Breast epithelium (tissue), 4 donors: ENCODE measurements at regions not wholly inside any gene's neighbourhood (a gene's known extent, or its start where the extent isn't known, plus 50 kb on each side); places are given as distances from the start of the nearest gene placed in this dataset.
"Not testable (repeated sequence)": the region's sequence is repeated elsewhere in the genome, so short reads cannot be mapped to it uniquely, and the experiment has no call there.

Experiments used
- DNase-seq, 2 donors: peaks; one replicate each; pipeline ENCODE4 v3.0.0-alpha.2; 2019; ENCODE audit warnings: low spot score in 2 of 2
- H3K27ac ChIP-seq, 2 donors: fragments of 200-600 bp; sonication (generic) in 1 of 2; one replicate each; pipeline ENCODE4 v1.5.1; 2016 to 2019; ENCODE audit warnings: mild to moderate bottlenecking in 1 of 2
- H3K27me3 ChIP-seq, 2 donors: fragments of 200-600 bp; sonication (generic) in 1 of 2; one replicate each; pipeline versions ENCODE4 v1.5.1 to v1.6.0; 2017 to 2019; ENCODE audit warnings: control low read depth in 1 of 2, mild to moderate bottlenecking in 1 of 2
- H3K36me3 ChIP-seq: fragments of 200-600 bp; one replicate; pipeline ENCODE4 v1.5.1; 2019
- H3K4me1 ChIP-seq, 2 donors: fragments of 200-600 bp; sonication (generic); one replicate each; pipeline ENCODE4 v1.5.1; 2016 to 2019; ENCODE audit warnings: control low read depth in 1 of 2
- H3K4me3 ChIP-seq, 3 donors: fragments of 200-600 bp; sonication (generic); 1 replicate in 2 of 3; 2 replicates in 1 of 3; pipeline ENCODE4 v1.5.1; 2016 to 2019; ENCODE audit warnings: mild to moderate bottlenecking in 3 of 3, moderate library complexity in 2 of 3
- H3K9me3 ChIP-seq, 2 donors: fragments of 200-600 bp; sonication (generic) in 1 of 2; one replicate each; pipeline ENCODE4 v1.5.1; 2016 to 2019; ENCODE audit warnings: control low read depth in 1 of 2
- POLR2A ChIP-seq: fragments of 450-650 bp; IDR thresholded peaks from one replicate; pipeline ENCODE4 v1.6.1; 2016; ENCODE audit warnings: antibody characterized with exemption, mild to moderate bottlenecking, moderate library complexity
- POLR2AphosphoS5 ChIP-seq, 3 donors: sonication (generic); formaldehyde crosslinking; IDR thresholded peaks; one replicate each; pipeline ENCODE4 v1.6.1; 2017; ENCODE audit warnings: antibody characterized with exemption in 3 of 3
- intact Hi-C: fragments of 100-400 bp; cut with DNase I; formaldehyde crosslinking; loops from one replicate; pipeline ENCODE4 v1.15.1; 2023; ENCODE audit warnings: low total_unique reads
- TF ChIP-seq, protein P1 (sequence below), 3 donors: fragments of 450-650 bp; IDR thresholded peaks; one replicate each; pipeline ENCODE4 v1.5.1; 2016 to 2017; ENCODE audit warnings: antibody characterized with exemption in 3 of 3, mild to moderate bottlenecking in 3 of 3, moderate library complexity in 3 of 3

DNA sequence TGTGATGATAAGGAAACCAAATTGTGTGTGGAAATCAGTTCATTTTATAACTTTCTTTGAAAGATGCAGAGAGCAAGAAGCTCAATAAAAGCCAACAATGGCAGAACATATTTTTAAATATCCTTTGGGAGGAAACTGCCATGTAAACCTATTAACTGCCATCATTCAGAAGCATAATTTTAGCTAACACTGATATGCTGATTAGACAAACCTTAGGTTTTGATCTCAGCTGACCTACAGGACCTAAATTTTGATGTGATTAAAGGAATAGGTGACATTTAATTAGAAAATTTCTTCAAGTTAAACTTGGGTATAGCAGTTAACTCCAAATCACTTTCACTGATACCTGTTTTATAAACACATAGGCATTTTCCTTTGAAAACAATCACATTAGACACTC, 187.1 kb downstream of the TFAP2B start:
- H3K36me3 ChIP-seq = no peaks in the 10 kb centered on the region
- H3K4me3 ChIP-seq = no peak overlapping the region
- no peak for DNase-seq
- no peak overlapping the region for H3K27ac ChIP-seq
- no peaks in the 10 kb centered on the region for H3K27me3 ChIP-seq
- intact Hi-C loops = loop anchor here (5.0 kb wide), 1 partner anchor 38 kb away; no protein-coding TSS in a partner anchor
- no peaks in the 10 kb centered on the region for H3K9me3 ChIP-seq
- no peak for TF ChIP-seq POLR2A
- no peaks in the 10 kb centered on the region for H3K4me1 ChIP-seq

DNA sequence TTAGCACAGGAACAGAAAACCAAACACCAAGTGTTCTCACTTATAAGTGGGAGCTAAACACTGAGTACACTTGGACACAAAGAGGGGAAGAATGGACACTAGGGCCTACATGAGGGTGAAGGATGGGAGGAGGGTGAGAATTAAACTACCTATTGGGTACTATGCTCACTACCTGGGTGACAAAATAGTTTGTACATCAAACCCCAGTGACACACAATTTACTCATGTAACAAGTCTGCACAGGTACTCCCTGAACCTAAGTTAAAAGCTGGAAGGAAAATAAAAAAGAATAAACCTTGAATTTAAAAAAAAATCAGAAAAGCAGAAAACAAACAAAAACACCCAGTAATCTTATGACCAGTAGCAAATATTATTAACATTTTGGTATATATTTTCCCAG, 188.6 kb downstream of the TFAP2B start:
- Histone ChIP-seq H3K4me1 (no peaks in the 10 kb centered on the region), H3K4me3 (no peak overlapping the region), H3K27me3 (no peaks in the 10 kb centered on the region), H3K27ac (no peak overlapping the region), H3K9me3 (no peaks in the 10 kb centered on the region), H3K36me3 (no peaks in the 10 kb centered on the region)
- intact Hi-C loops = loop anchor here (5.0 kb wide), 1 partner anchor 40 kb away; no protein-coding TSS in a partner anchor
- DNase-seq = no peak
- TF ChIP-seq, protein P1, sequence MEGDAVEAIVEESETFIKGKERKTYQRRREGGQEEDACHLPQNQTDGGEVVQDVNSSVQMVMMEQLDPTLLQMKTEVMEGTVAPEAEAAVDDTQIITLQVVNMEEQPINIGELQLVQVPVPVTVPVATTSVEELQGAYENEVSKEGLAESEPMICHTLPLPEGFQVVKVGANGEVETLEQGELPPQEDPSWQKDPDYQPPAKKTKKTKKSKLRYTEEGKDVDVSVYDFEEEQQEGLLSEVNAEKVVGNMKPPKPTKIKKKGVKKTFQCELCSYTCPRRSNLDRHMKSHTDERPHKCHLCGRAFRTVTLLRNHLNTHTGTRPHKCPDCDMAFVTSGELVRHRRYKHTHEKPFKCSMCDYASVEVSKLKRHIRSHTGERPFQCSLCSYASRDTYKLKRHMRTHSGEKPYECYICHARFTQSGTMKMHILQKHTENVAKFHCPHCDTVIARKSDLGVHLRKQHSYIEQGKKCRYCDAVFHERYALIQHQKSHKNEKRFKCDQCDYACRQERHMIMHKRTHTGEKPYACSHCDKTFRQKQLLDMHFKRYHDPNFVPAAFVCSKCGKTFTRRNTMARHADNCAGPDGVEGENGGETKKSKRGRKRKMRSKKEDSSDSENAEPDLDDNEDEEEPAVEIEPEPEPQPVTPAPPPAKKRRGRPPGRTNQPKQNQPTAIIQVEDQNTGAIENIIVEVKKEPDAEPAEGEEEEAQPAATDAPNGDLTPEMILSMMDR (IDR thresholded peaks at IDR 0.05) = no peak
- TF ChIP-seq POLR2AphosphoS5 (IDR thresholded peaks at IDR 0.05) (no peak), POLR2A (no peak)

DNA sequence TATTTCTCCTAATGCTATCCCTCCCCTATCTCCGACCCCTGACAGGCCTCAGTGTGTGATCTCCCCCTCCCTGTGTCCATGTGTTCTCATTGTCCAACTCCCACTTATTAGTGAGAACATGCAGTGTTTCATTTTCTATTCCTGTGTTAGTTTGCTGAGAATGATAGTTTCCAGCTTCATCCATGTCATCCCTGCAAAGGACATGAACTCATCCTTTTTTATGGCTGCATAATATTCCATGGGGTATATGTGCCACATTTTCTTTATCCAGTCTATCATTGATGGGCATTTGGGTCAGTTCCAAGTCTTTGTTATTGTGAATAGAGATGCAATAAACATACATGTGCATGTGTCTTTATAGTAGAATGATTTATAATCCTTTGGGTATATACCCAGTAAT, 190.0 kb downstream of the TFAP2B start:
- not testable (repeated sequence) for H3K4me1 ChIP-seq, H3K36me3 ChIP-seq, H3K27me3 ChIP-seq, H3K27ac ChIP-seq, H3K4me3 ChIP-seq, DNase-seq, H3K9me3 ChIP-seq
- intact Hi-C loops = loop anchor here (5.0 kb wide), 1 partner anchor 41 kb away; no protein-coding TSS in a partner anchor

DNA sequence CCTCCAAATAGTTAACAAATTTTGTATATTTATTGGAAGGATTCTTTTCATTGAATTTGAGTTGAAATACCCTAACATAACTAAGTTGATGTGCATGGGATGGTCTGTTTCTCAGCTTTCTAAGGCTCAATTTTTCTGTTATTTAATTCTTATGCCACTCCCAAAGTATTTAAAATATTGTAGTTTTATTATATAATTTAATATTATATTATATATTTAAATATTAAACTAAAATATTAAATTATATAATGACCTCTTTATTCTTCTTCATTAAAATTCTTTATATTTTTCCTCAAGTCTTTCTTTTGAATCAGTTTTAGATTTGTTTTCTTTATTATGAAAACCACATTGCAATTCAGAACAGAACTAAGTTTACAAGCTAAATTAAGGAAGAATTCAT, 194.7 kb downstream of the TFAP2B start:
- Histone ChIP-seq H3K9me3 (no peaks in the 10 kb centered on the region), H3K4me1 (no peaks in the 10 kb centered on the region), H3K27me3 (no peaks in the 10 kb centered on the region), H3K36me3 (no peaks in the 10 kb centered on the region), H3K27ac (no peak overlapping the region), H3K4me3 (no peak overlapping the region)
- intact Hi-C loops = no loop called here
- TF ChIP-seq, protein P1 (IDR thresholded peaks at IDR 0.05) = no peak
- TF ChIP-seq POLR2AphosphoS5 (IDR thresholded peaks at IDR 0.05) = no peak
- TF ChIP-seq POLR2A = no peak
- DNase-seq = no peak

DNA sequence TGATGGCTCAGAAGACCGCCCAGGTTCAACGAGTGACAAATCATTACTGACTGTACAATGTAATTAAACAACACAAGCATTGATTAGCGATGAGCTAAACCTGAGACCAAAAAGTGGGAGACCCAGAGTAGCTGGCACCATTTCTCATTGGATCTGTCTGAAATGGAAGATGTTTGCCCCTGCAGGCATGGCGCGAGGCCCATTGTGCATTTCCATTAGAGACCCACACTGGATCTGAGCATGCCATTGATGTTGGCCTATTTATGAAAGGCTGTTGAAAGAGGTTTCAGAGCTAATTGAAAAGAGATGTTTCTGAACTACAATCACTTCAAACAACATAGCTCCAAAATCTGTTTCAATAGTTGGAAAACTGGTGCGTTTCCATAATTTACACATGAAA, 196.7 kb downstream of the TFAP2B start:
- no peak for DNase-seq
- H3K27me3 ChIP-seq = no peaks in the 10 kb centered on the region
- intact Hi-C loops = no loop called here
- H3K27ac ChIP-seq = no peak overlapping the region
- H3K36me3 ChIP-seq = no peaks in the 10 kb centered on the region
- no peaks in the 10 kb centered on the region for H3K9me3 ChIP-seq
- no peak for TF ChIP-seq POLR2A
- TF ChIP-seq, protein P1 (IDR thresholded peaks at IDR 0.05) = no peak
- no peak for TF ChIP-seq POLR2AphosphoS5 (IDR thresholded peaks at IDR 0.05)
- no peaks in the 10 kb centered on the region for H3K4me1 ChIP-seq
- H3K4me3 ChIP-seq = no peak overlapping the region

DNA sequence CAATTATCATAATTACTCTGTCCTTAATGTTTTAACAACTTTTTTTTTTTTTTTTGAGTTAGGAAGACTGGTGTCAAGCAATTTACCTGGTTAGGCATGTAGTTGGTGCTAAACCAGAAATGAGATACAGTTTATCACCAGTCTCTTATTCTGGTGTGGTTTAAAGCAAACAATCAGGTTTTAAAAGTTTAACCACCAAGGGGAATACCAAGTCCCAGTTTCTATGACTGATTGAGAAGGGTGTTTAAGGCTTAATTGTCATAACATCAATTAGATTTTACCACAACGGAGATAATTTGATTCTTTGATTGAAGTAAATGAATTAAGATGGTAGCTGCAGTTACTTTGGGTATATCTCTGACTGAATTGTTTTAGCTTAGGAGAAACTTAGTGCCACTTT, 197.8 kb downstream of the TFAP2B start:
- Histone ChIP-seq H3K9me3 (no peaks in the 10 kb centered on the region), H3K4me1 (no peaks in the 10 kb centered on the region), H3K4me3 (no peak overlapping the region), H3K27me3 (no peaks in the 10 kb centered on the region), H3K27ac (no peak overlapping the region), H3K36me3 (no peaks in the 10 kb centered on the region)
- intact Hi-C loops = no loop called here
- TF ChIP-seq POLR2AphosphoS5 (IDR thresholded peaks at IDR 0.05) (no peak), POLR2A (no peak)
- TF ChIP-seq, protein P1 (IDR thresholded peaks at IDR 0.05) = no peak
- DNase-seq = no peak
